ENCODE measurements at regions not wholly inside any gene's neighbourhood (a gene's known extent, or its start where the extent isn't known, plus 50 kb on each side); places are given as distances from the start of the nearest gene placed in this dataset.

GRCh38 chr5:82340799-82341198 lies 62.6 kb upstream of the RPS23 start:
- DNase-seq (ENCODE audit: low read depth in 1 of 2, low spot score in 2 of 2) (no peak), FAIRE-seq (no peak)
- Histone ChIP-seq H2BK12ac (ENCODE audit: low read depth, low read length) (no peak overlapping the region), H2BK5ac (ENCODE audit: low read depth, low read length) (no peak overlapping the region), H3K4ac (replicated peaks; ENCODE audit: insufficient read length, low read depth, low read length) (no peak overlapping the region), H3K4me1 (replicated peaks in 1 of 4; ENCODE audit: control insufficient read depth in 3 of 4, insufficient read depth in 4 of 4, low read length in 3 of 4) (no peaks in the 10 kb centered on the region), H3K4me2 (ENCODE audit: insufficient read depth in 1 of 2, low read depth in 2 of 2, low read length in 2 of 2) (no peak overlapping the region), H2BK20ac (ENCODE audit: low read length) (no peak overlapping the region), H3K36me3 (ENCODE audit: control insufficient read depth in 2 of 4, insufficient read depth in 4 of 4, low read length in 3 of 4) (no peaks in the 10 kb centered on the region), H3K27ac (ENCODE audit: low read depth, low read length) (no peak overlapping the region), H3K23ac (ENCODE audit: insufficient read length) (no peak overlapping the region), H4K8ac (ENCODE audit: extremely low read depth, insufficient read depth, low read length) (no peak overlapping the region), H4K5ac (ENCODE audit: insufficient read length, low read depth, low read length) (no peak overlapping the region), H3K56ac (replicated peaks; ENCODE audit: insufficient read length, low read depth, low read length) (no peak overlapping the region), H4K91ac (replicated peaks; ENCODE audit: insufficient read length, low read length) (no peak overlapping the region), H3K14ac (ENCODE audit: insufficient read length) (no peak overlapping the region), H3K18ac (ENCODE audit: extremely low read depth, low read length) (no peak overlapping the region), H3K4me3 (ENCODE audit: extremely low read depth in 1 of 4, insufficient read depth in 2 of 4, low read depth in 3 of 4, low read length in 4 of 4) (no peak overlapping the region), H4K20me1 (replicated peaks in 1 of 2; ENCODE audit: control insufficient read depth in 1 of 2, insufficient read depth in 2 of 2, low read length in 2 of 2) (no peaks in the 10 kb centered on the region), H2BK15ac (ENCODE audit: low read length) (no peak overlapping the region), H3K23me2 (ENCODE audit: low read depth, low read length) (no peaks in the 10 kb centered on the region), H3K9ac (replicated peaks in 1 of 4; ENCODE audit: extremely low read depth in 1 of 4, low read depth in 3 of 4, low read length in 3 of 4) (no peak overlapping the region), H2AFZ (ENCODE audit: low read length) (no peak overlapping the region), H2BK120ac (replicated peaks; ENCODE audit: low read depth, low read length) (no peak overlapping the region), H3K79me1 (ENCODE audit: low read depth, low read length) (no peaks in the 10 kb centered on the region), H3K9me3 (ENCODE audit: insufficient read depth in 2 of 2, low read depth in 1 of 2, low read length in 1 of 2) (no peaks in the 10 kb centered on the region), H3K27me3 (replicated peaks in 1 of 4; ENCODE audit: control insufficient read depth in 3 of 4, extremely low read depth in 1 of 4, insufficient read depth in 3 of 4, low read length in 3 of 4) (no peaks in the 10 kb centered on the region), H2AK5ac (ENCODE audit: low read depth, low read length) (no peak overlapping the region), H3K79me2 (ENCODE audit: control insufficient read depth in 1 of 2, insufficient read depth in 2 of 2, low read length in 2 of 2) (no peaks in the 10 kb centered on the region)
- ChIA-PET POLR2A (ENCODE audit: partially characterized antibody) (no interaction called here), CTCF (ENCODE audit: partially characterized antibody) (interaction anchor here (0.9 kb wide), 1 partner anchor 8 kb away, joined by 3 read pairs; no protein-coding TSS in a partner anchor)
- WGBS, 2 experiments (ENCODE audit: extremely low coverage in 1 of 2, insufficient coverage in 1 of 2, insufficient read length in 1 of 2, insufficient replicate concordance in 2 of 2, low coverage in 1 of 2, low lambda C conversion rate in 2 of 2, missing lambda C conversion rate in 1 of 2) = 94% methylated on average over 5 of the region's 5 CpGs; no CpG with 5 or more reads in 1 of the 2 experiments
- TF ChIP-seq RAD21 (IDR thresholded peaks at IDR 0.05 in 1 of 2, conservative IDR thresholded peaks at IDR 0.05 in 1 of 2; ENCODE audit: low read depth in 2 of 2, low read length in 2 of 2) = no peak
- no peak for TF ChIP-seq RNF2 (IDR thresholded peaks at IDR 0.05; ENCODE audit: borderline replicate concordance, low read depth, low read length, missing control alignments, poor library complexity, severe bottlenecking)
- no peak for TF ChIP-seq SP1 (IDR thresholded peaks at IDR 0.05; ENCODE audit: low read depth, low read length)
- TF ChIP-seq NANOG (IDR thresholded peaks at IDR 0.05; ENCODE audit: insufficient read depth, low read depth, low read length, poor library complexity, severe bottlenecking) = no peak
- no peak for TF ChIP-seq ATF3 (IDR thresholded peaks at IDR 0.05; ENCODE audit: insufficient read depth, low read depth, low read length)
- TF ChIP-seq CBX8 (IDR thresholded peaks at IDR 0.05; ENCODE audit: borderline replicate concordance, low read depth, low read length) = no peak
- TF ChIP-seq SUZ12 (IDR thresholded peaks at IDR 0.05; ENCODE audit: low read length) = no peak
- TF ChIP-seq TEAD4 (IDR thresholded peaks at IDR 0.05; ENCODE audit: low read depth, low read length) = no peak
- TF ChIP-seq CHD2 (IDR thresholded peaks at IDR 0.05; ENCODE audit: low read length) = no peak
- no peak for TF ChIP-seq SP2 (IDR thresholded peaks at IDR 0.05; ENCODE audit: low read length)
- TF ChIP-seq BACH1 (IDR thresholded peaks at IDR 0.05; ENCODE audit: low read length) = no peak
- no peak for TF ChIP-seq BRCA1 (IDR thresholded peaks at IDR 0.05; ENCODE audit: low read depth, low read length)
- TF ChIP-seq SP4 (IDR thresholded peaks at IDR 0.05; ENCODE audit: low read length) = no peak

Data from H1 (cell line).